SK-N-SH treated with all-trans-retinoic acid at 6 μM for 48 hours (cell line): ENCODE measurements at regions not wholly inside any gene's neighbourhood (a gene's known extent, or its start where the extent isn't known, plus 50 kb on each side); places are given as distances from the start of the nearest gene placed in this dataset.
"Not testable (repeated sequence)": the region's sequence is repeated elsewhere in the genome, so short reads cannot be mapped to it uniquely, and the experiment has no call there.

Source experiments
- ATAC-seq: fragments of 200-7000 bp; cut with Tn5 transposase; 3 replicates; pipeline ENCODE4 v1.9.1; 2020; ENCODE audit warnings: mild to moderate bottlenecking, moderate library complexity
- ARNTL ChIP-seq: fragments of 450-650 bp; formaldehyde crosslinking; IDR thresholded peaks from 2 replicates; pipeline ENCODE4 v1.5.0; 2020; ENCODE audit warnings: low read depth, mild to moderate bottlenecking, moderate library complexity, borderline replicate concordance
- BACH2 ChIP-seq: fragments of 250-450 bp; sonication (Bioruptor Pico); IDR thresholded peaks from 2 replicates; pipeline ENCODE4 v1.9.0; 2021; ENCODE audit warnings: mild to moderate bottlenecking, borderline replicate concordance
- CREB5 ChIP-seq: fragments of 250-450 bp; sonication (Bioruptor Pico); IDR thresholded peaks from 2 replicates; pipeline ENCODE4 v1.5.1; 2020; ENCODE audit warnings: low read depth, mild to moderate bottlenecking, moderate library complexity
- CSDC2 ChIP-seq: fragments of 250-450 bp; sonication (Bioruptor Pico); IDR thresholded peaks from 2 replicates; pipeline ENCODE4 v1.5.0; 2020; ENCODE audit warnings: mild to moderate bottlenecking, moderate library complexity
- CSRNP3 ChIP-seq: fragments of 250-450 bp; sonication (Bioruptor Pico); IDR thresholded peaks from 2 replicates; pipeline ENCODE4 v1.5.1; 2021; ENCODE audit warnings: mild to moderate bottlenecking, moderate library complexity
- ESRRG ChIP-seq: fragments of 250-450 bp; sonication (Bioruptor Pico); IDR thresholded peaks from 2 replicates; pipeline ENCODE4 v1.6.1; 2021; ENCODE audit warnings: mild to moderate bottlenecking
- GLIS3 ChIP-seq: fragments of 250-450 bp; sonication (Bioruptor Pico); IDR thresholded peaks from 2 replicates; pipeline ENCODE4 v1.5.0; 2020; ENCODE audit warnings: mild to moderate bottlenecking, moderate library complexity
- ISL1 ChIP-seq: fragments of 250-450 bp; sonication (Bioruptor Pico); IDR thresholded peaks from 2 replicates; pipeline ENCODE4 v2.1.2; 2022; ENCODE audit warnings: mild to moderate bottlenecking, moderate library complexity
- OSR1 ChIP-seq: fragments of 250-450 bp; sonication (Bioruptor Pico); IDR thresholded peaks from 2 replicates; pipeline ENCODE4 v1.8.0; 2022; ENCODE audit warnings: moderate library complexity, mild to moderate bottlenecking, inconsistent platforms
- PATZ1 ChIP-seq: fragments of 250-450 bp; sonication (Bioruptor Pico); IDR thresholded peaks from 2 replicates; pipeline ENCODE4 v1.8.0; 2020; ENCODE audit warnings: mild to moderate bottlenecking, moderate library complexity, borderline replicate concordance
- POU6F1 ChIP-seq: fragments of 250-450 bp; sonication (Bioruptor Pico); IDR thresholded peaks from 2 replicates; pipeline ENCODE4 v1.8.0; 2021; ENCODE audit warnings: low read depth, mild to moderate bottlenecking, moderate library complexity, borderline replicate concordance
- PPARA ChIP-seq: fragments of 250-450 bp; sonication (Bioruptor Pico); IDR thresholded peaks from 2 replicates; pipeline ENCODE4 v1.5.0; 2020; ENCODE audit warnings: mild to moderate bottlenecking, borderline replicate concordance
- RARB ChIP-seq: fragments of 250-450 bp; sonication (Bioruptor Pico); IDR thresholded peaks from 2 replicates; pipeline ENCODE4 v1.8.0; 2021; ENCODE audit warnings: mild to moderate bottlenecking, moderate library complexity
- SNAI2 ChIP-seq: fragments of 250-450 bp; sonication (Bioruptor Pico); IDR thresholded peaks from 2 replicates; pipeline ENCODE4 v1.5.0; 2020; ENCODE audit warnings: mild to moderate bottlenecking, moderate library complexity
- TCF4 ChIP-seq: fragments of 250-450 bp; sonication (Bioruptor Pico); IDR thresholded peaks from 2 replicates; pipeline ENCODE4 v1.8.0; 2021; ENCODE audit warnings: mild to moderate bottlenecking, moderate library complexity, borderline replicate concordance
- TOX ChIP-seq: fragments of 250-450 bp; sonication (Bioruptor Pico); IDR thresholded peaks from 2 replicates; pipeline ENCODE4 v1.8.0; 2021; ENCODE audit warnings: mild to moderate bottlenecking, moderate library complexity, borderline replicate concordance
- TSHZ2 ChIP-seq: fragments of 250-450 bp; sonication (Bioruptor Pico); IDR thresholded peaks from 2 replicates; pipeline ENCODE4 v1.5.0; 2020; ENCODE audit warnings: mild to moderate bottlenecking, moderate library complexity
- ZC3H10 ChIP-seq: fragments of 250-450 bp; sonication (Bioruptor Pico); IDR thresholded peaks from 2 replicates; pipeline ENCODE4 v1.5.1; 2021; ENCODE audit warnings: mild to moderate bottlenecking, moderate library complexity
- ZFP3 ChIP-seq: fragments of 250-450 bp; sonication (Bioruptor Pico); IDR thresholded peaks from 2 replicates; pipeline ENCODE4 v1.5.0; 2020; ENCODE audit warnings: mild to moderate bottlenecking, moderate library complexity
- ZFP30 ChIP-seq: fragments of 450-650 bp; formaldehyde crosslinking; IDR thresholded peaks from 2 replicates; pipeline ENCODE4 v1.5.0; 2022; ENCODE audit warnings: mild to moderate bottlenecking, moderate library complexity
- ZNF70 ChIP-seq: fragments of 450-650 bp; formaldehyde crosslinking; IDR thresholded peaks from 2 replicates; pipeline ENCODE4 v1.5.0; 2020; ENCODE audit warnings: mild to moderate bottlenecking, moderate library complexity
- ZNF8 ChIP-seq: fragments of 450-650 bp; formaldehyde crosslinking; IDR thresholded peaks from 2 replicates; pipeline ENCODE4 v1.5.0; 2020; ENCODE audit warnings: mild to moderate bottlenecking, moderate library complexity

- no peak for TF ChIP-seq POU6F1 (CRISPR knock-in tag)
- TF ChIP-seq, all 23 proteins: peak for 0
Observed at GRCh38 chr5:57929271-57929670, 446.7 kb upstream of the ACTBL2 start (continued).

- not testable (repeated sequence) for ATAC-seq
Observed at GRCh38 chr5:57923094-57923493, 440.5 kb upstream of the ACTBL2 start.

GRCh38 chr5:57917004-57917403 is 434.4 kb upstream of the ACTBL2 start:
- TF ChIP-seq GLIS3 (CRISPR knock-in tag) = no peak
- TF ChIP-seq SNAI2 = no peak
- TF ChIP-seq OSR1 = no peak
- no peak for ATAC-seq

- TF ChIP-seq TSHZ2 (CRISPR knock-in tag) (no peak), POU6F1 (CRISPR knock-in tag) (no peak), ISL1 (CRISPR knock-in tag) (no peak), GLIS3 (CRISPR knock-in tag) (no peak), SNAI2 (no peak), ESRRG (CRISPR knock-in tag) (no peak), CREB5 (CRISPR knock-in tag) (no peak), PATZ1 (CRISPR knock-in tag) (no peak), PPARA (no peak), RARB (CRISPR knock-in tag) (no peak), BACH2 (CRISPR knock-in tag) (no peak), ARNTL (no peak), CSDC2 (CRISPR knock-in tag) (no peak)
- TF ChIP-seq, all 23 proteins: peak for 0
- no peak for ATAC-seq
Observed at GRCh38 chr5:57915536-57915935, 432.9 kb upstream of the ACTBL2 start.

GRCh38 chr5:57911438-57911837 is 428.8 kb upstream of the ACTBL2 start:
- no peak for ATAC-seq
- TF ChIP-seq BACH2 (CRISPR knock-in tag) (no peak), ZNF8 (CRISPR knock-in tag) (no peak), CSDC2 (CRISPR knock-in tag) (no peak), PPARA (no peak), CSRNP3 (no peak), ZFP3 (CRISPR knock-in tag) (no peak), GLIS3 (CRISPR knock-in tag) (no peak), POU6F1 (CRISPR knock-in tag) (no peak), ZNF70 (CRISPR knock-in tag) (no peak), TOX (no peak), ZC3H10 (CRISPR knock-in tag) (no peak), ZFP30 (CRISPR knock-in tag) (no peak), TCF4 (CRISPR knock-in tag) (no peak), CREB5 (CRISPR knock-in tag) (no peak)
